G401.6 (cell line): ENCODE measurements at regions not wholly inside any gene's neighbourhood (a gene's known extent, or its start where the extent isn't known, plus 50 kb on each side); places are given as distances from the start of the nearest gene placed in this dataset.
"Not testable (repeated sequence)": the region's sequence is repeated elsewhere in the genome, so short reads cannot be mapped to it uniquely, and the experiment has no call there.

Source experiments
- FAIRE-seq: peaks from 2 replicates; lab custom pipeline; 2012; peaks lifted over from hg19 to GRCh38; lab: Jason Lieb, UNC

- no peak for FAIRE-seq
Measured at GRCh38 chr5:101929628-101930027, 366.5 kb downstream of the SLCO4C1 start.

GRCh38 chr5:101917166-101917565 lies 378.9 kb downstream of the SLCO4C1 start:
- no peak for FAIRE-seq

GRCh38 chr5:101915554-101915953 lies 380.5 kb downstream of the SLCO4C1 start:
- no peak for FAIRE-seq

GRCh38 chr5:101904736-101905135 lies 391.3 kb downstream of the SLCO4C1 start:
- FAIRE-seq = no peak

- FAIRE-seq = no peak
Measured at GRCh38 chr5:101897914-101898313, 398.2 kb downstream of the SLCO4C1 start.

- FAIRE-seq = no peak
Measured at GRCh38 chr5:101894985-101895384, 401.1 kb downstream of the SLCO4C1 start.

GRCh38 chr5:101878190-101878589 lies 417.9 kb downstream of the SLCO4C1 start:
- no peak for FAIRE-seq

GRCh38 chr5:101877451-101877850 lies 418.6 kb downstream of the SLCO4C1 start:
- FAIRE-seq = no peak

GRCh38 chr5:101866473-101866872 lies 429.6 kb downstream of the SLCO4C1 start:
- FAIRE-seq = no peak

GRCh38 chr5:101860563-101860962 lies 435.5 kb downstream of the SLCO4C1 start:
- FAIRE-seq = no peak

- FAIRE-seq = no peak
Measured at GRCh38 chr5:101860145-101860544, 435.9 kb downstream of the SLCO4C1 start.

- FAIRE-seq = no peak
Measured at GRCh38 chr5:101846496-101846895, 449.6 kb downstream of the SLCO4C1 start.

- no peak for FAIRE-seq
Measured at GRCh38 chr5:101843055-101843454, 453.0 kb downstream of the SLCO4C1 start.

- no peak for FAIRE-seq
Measured at GRCh38 chr5:101838435-101838834, 457.6 kb downstream of the SLCO4C1 start.

- no peak for FAIRE-seq
Measured at GRCh38 chr5:101829255-101829654, 466.8 kb downstream of the SLCO4C1 start.

- FAIRE-seq = no peak
Measured at GRCh38 chr5:101811466-101811865, 484.6 kb downstream of the SLCO4C1 start.

GRCh38 chr5:101806410-101806809 lies 489.7 kb downstream of the SLCO4C1 start:
- FAIRE-seq = no peak

- no peak for FAIRE-seq
Measured at GRCh38 chr5:101796427-101796826, 499.7 kb downstream of the SLCO4C1 start.

- FAIRE-seq = no peak
Measured at GRCh38 chr5:101788797-101789196, 507.3 kb downstream of the SLCO4C1 start.

- no peak for FAIRE-seq
Measured at GRCh38 chr5:101785090-101785489, 511.0 kb downstream of the SLCO4C1 start.

GRCh38 chr5:101783241-101784013 lies 512.7 kb downstream of the SLCO4C1 start:
- no peak for FAIRE-seq

GRCh38 chr5:101782352-101783103 lies 513.6 kb downstream of the SLCO4C1 start:
- no peak for FAIRE-seq

GRCh38 chr5:101751105-101751504 lies 545.0 kb downstream of the SLCO4C1 start:
- no peak for FAIRE-seq

GRCh38 chr5:101743000-101743399 lies 553.1 kb downstream of the SLCO4C1 start:
- not testable (repeated sequence) for FAIRE-seq
